ENCODE measurements at regions not wholly inside any gene's neighbourhood (a gene's known extent, or its start where the extent isn't known, plus 50 kb on each side); places are given as distances from the start of the nearest gene placed in this dataset.

DNA sequence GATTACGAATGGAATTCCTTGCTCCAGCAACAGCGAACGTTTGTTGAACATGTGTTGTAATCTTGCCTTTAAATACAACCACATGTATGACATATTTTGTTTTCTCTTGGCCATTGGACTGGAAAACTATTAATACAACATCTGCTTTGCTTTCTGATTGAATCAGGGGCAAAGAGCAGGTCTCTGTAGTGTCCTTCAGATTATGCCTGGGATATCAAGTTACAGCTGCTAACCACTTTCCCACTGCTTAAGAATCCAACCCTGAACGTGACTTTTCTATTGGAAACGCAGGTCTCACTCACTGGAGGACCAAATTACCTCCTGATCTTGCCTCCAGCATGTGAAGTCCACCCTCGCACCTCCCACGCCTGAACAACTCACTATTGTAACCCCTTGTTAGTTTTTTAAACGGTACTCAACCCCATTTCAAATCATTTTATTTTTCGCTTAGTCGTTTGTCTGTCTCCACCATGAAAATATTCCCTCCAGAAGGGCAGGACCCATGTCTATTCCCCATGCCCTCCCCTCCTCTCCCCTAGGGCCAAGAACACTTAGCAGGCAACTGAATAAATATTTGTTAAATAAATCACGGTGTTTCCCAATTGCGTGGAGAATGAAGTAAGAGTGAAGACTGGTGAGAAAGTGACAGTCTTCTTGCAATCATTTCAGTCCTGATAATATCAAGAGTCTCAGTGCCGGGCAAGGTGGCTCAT is 57.4 kb upstream of the MRTFB start:
- ChIA-PET POLR2A (no interaction called here), CTCF (ENCODE audit: unreplicated experiment) (no interaction called here)
- no peaks in the 10 kb centered on the region for H3K9me3 ChIP-seq (ENCODE audit: low read length)
- no peaks in the 10 kb centered on the region for H3K36me3 ChIP-seq (ENCODE audit: insufficient read depth, low read length)
- H3K9me2 ChIP-seq (ENCODE audit: insufficient read depth, low read length): no peaks in the 10 kb centered on the region
- H2AFZ ChIP-seq (ENCODE audit: low read length): no peak overlapping the region
- no peak overlapping the region for H3K4me3 ChIP-seq (ENCODE audit: low read depth, low read length, poor library complexity, severe bottlenecking)
- TF ChIP-seq, protein P1, sequence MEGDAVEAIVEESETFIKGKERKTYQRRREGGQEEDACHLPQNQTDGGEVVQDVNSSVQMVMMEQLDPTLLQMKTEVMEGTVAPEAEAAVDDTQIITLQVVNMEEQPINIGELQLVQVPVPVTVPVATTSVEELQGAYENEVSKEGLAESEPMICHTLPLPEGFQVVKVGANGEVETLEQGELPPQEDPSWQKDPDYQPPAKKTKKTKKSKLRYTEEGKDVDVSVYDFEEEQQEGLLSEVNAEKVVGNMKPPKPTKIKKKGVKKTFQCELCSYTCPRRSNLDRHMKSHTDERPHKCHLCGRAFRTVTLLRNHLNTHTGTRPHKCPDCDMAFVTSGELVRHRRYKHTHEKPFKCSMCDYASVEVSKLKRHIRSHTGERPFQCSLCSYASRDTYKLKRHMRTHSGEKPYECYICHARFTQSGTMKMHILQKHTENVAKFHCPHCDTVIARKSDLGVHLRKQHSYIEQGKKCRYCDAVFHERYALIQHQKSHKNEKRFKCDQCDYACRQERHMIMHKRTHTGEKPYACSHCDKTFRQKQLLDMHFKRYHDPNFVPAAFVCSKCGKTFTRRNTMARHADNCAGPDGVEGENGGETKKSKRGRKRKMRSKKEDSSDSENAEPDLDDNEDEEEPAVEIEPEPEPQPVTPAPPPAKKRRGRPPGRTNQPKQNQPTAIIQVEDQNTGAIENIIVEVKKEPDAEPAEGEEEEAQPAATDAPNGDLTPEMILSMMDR (conservative IDR thresholded peaks at IDR 0.05; ENCODE audit: low read length): no peak
- no peak for TF ChIP-seq EZH2phosphoT487 (IDR thresholded peaks at IDR 0.05; ENCODE audit: borderline replicate concordance, low read depth, low read length)
- no peak for DNase-seq (ENCODE audit: low spot score)
- H3K4me2 ChIP-seq (ENCODE audit: low read length): no peak overlapping the region
- no peak overlapping the region for H3K27ac ChIP-seq (ENCODE audit: low read depth, low read length, poor library complexity, severe bottlenecking)
- H4K20me1 ChIP-seq (ENCODE audit: insufficient read depth, low read length): no peaks in the 10 kb centered on the region
- H3K4me1 ChIP-seq (ENCODE audit: insufficient read depth, low read length, poor library complexity, severe bottlenecking): no peaks in the 10 kb centered on the region
- no peaks in the 10 kb centered on the region for H3K79me2 ChIP-seq (ENCODE audit: insufficient read depth, low read depth, low read length)
- BruUV-seq (replicated peaks): no TSS peak
- intact Hi-C loops (cut with micrococcal nuclease; ENCODE audit: unreplicated experiment): no loop called here

DNA sequence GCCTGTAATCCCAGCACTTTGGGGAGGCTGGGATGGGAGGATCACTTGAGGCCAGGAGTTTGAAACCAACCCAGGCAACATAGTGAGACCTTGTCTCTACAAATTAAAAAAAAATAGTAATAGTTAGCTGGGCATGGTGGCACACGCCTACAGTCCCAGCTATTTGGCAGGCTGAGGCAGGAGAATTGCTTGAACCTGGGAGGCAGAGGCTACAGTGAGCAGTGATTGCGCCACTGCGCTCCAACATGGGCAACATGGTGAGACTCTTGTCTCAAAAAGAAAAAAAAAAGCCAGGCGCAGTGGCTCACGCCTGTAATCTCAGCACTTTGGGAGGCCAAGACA is 56.9 kb upstream of the MRTFB start:
- no peak overlapping the region for H3K4me2 ChIP-seq (ENCODE audit: low read length)
- no peaks in the 10 kb centered on the region for H4K20me1 ChIP-seq (ENCODE audit: insufficient read depth, low read length)
- no TSS peak for BruUV-seq (replicated peaks)
- H3K4me3 ChIP-seq (ENCODE audit: low read depth, low read length, poor library complexity, severe bottlenecking): no peak overlapping the region
- ChIA-PET POLR2A (interaction anchor here (0.6 kb wide), 1 partner anchor 1583 kb away, joined by 4 read pairs; no protein-coding TSS in a partner anchor), CTCF (ENCODE audit: unreplicated experiment) (no interaction called here)
- no peak for DNase-seq (ENCODE audit: low spot score)
- H3K36me3 ChIP-seq (ENCODE audit: insufficient read depth, low read length): no peaks in the 10 kb centered on the region
- H3K9me3 ChIP-seq (ENCODE audit: low read length): no peaks in the 10 kb centered on the region
- intact Hi-C loops (cut with micrococcal nuclease; ENCODE audit: unreplicated experiment): no loop called here
- H3K9me2 ChIP-seq (ENCODE audit: insufficient read depth, low read length): no peaks in the 10 kb centered on the region
- no peak overlapping the region for H3K27ac ChIP-seq (ENCODE audit: low read depth, low read length, poor library complexity, severe bottlenecking)
- H3K4me1 ChIP-seq (ENCODE audit: insufficient read depth, low read length, poor library complexity, severe bottlenecking): no peaks in the 10 kb centered on the region
- no peak overlapping the region for H2AFZ ChIP-seq (ENCODE audit: low read length)
- no peaks in the 10 kb centered on the region for H3K79me2 ChIP-seq (ENCODE audit: insufficient read depth, low read depth, low read length)
- no peak for TF ChIP-seq EZH2phosphoT487 (IDR thresholded peaks at IDR 0.05; ENCODE audit: borderline replicate concordance, low read depth, low read length)
- TF ChIP-seq, protein P1 (conservative IDR thresholded peaks at IDR 0.05; ENCODE audit: low read length): no peak

- BruUV-seq (replicated peaks): no TSS peak
- Histone ChIP-seq H4K20me1 (ENCODE audit: insufficient read depth, low read length) (no peaks in the 10 kb centered on the region), H3K36me3 (ENCODE audit: insufficient read depth, low read length) (no peaks in the 10 kb centered on the region), H3K9me3 (ENCODE audit: low read length) (no peaks in the 10 kb centered on the region), H2AFZ (ENCODE audit: low read length) (no peak overlapping the region), H3K4me3 (ENCODE audit: low read depth, low read length, poor library complexity, severe bottlenecking) (no peak overlapping the region), H3K9me2 (ENCODE audit: insufficient read depth, low read length) (no peaks in the 10 kb centered on the region), H3K27ac (ENCODE audit: low read depth, low read length, poor library complexity, severe bottlenecking) (no peak overlapping the region), H3K4me1 (ENCODE audit: insufficient read depth, low read length, poor library complexity, severe bottlenecking) (no peaks in the 10 kb centered on the region), H3K79me2 (ENCODE audit: insufficient read depth, low read depth, low read length) (no peaks in the 10 kb centered on the region), H3K4me2 (ENCODE audit: low read length) (no peak overlapping the region)
- ChIA-PET POLR2A (no interaction called here), CTCF (ENCODE audit: unreplicated experiment) (no interaction called here)
- TF ChIP-seq, protein P1 (conservative IDR thresholded peaks at IDR 0.05; ENCODE audit: low read length): no peak
- no peak for TF ChIP-seq EZH2phosphoT487 (IDR thresholded peaks at IDR 0.05; ENCODE audit: borderline replicate concordance, low read depth, low read length)
- intact Hi-C loops (cut with micrococcal nuclease; ENCODE audit: unreplicated experiment): no loop called here
- DNase-seq (ENCODE audit: low spot score): no peak
Observed at GRCh38 chr16:14015033-14015432, 56.1 kb upstream of the MRTFB start.
